Sigmoid colon (tissue), 6 donors: ENCODE measurements at regions not wholly inside any gene's neighbourhood (a gene's known extent, or its start where the extent isn't known, plus 50 kb on each side); places are given as distances from the start of the nearest gene placed in this dataset.
"Not testable (repeated sequence)": the region's sequence is repeated elsewhere in the genome, so short reads cannot be mapped to it uniquely, and the experiment has no call there.

Experiments used
- DNase-seq: peaks from one replicate; pipeline ENCODE4 v3.0.0-alpha.2; 2019
- H3K27ac ChIP-seq, 4 donors: fragments of 200-600 bp; sonication (generic); one replicate each; pipeline ENCODE4 v1.5.1; 2016 to 2019; ENCODE audit warnings: mild to moderate bottlenecking in 1 of 4
- H3K27me3 ChIP-seq, 3 donors: fragments of 200-600 bp; sonication (generic); one replicate each; pipeline ENCODE4 v1.5.1; 2019; ENCODE audit warnings: mild to moderate bottlenecking in 1 of 3
- H3K36me3 ChIP-seq, 4 donors: fragments of 200-600 bp; sonication (generic); one replicate each; pipeline ENCODE4 v1.5.1; 2016 to 2019
- H3K4me1 ChIP-seq, 4 donors: fragments of 200-600 bp; sonication (generic); one replicate each; pipeline ENCODE4 v1.5.1; 2017 to 2019
- H3K4me3 ChIP-seq, 4 donors: fragments of 200-600 bp; sonication (generic); one replicate each; pipeline ENCODE4 v1.5.1; 2017 to 2019; ENCODE audit warnings: mild to moderate bottlenecking in 2 of 4, moderate library complexity in 1 of 4
- H3K9me3 ChIP-seq, 4 donors: fragments of 200-600 bp in 3 of 4; sonication (generic) in 3 of 4; one replicate each; pipeline versions ENCODE4 v1.5.1 to v1.6.1; 2013 to 2019
- CTCF ChIP-seq, 4 experiments: fragments of 450-650 bp in 3 of 4; fragments of 200-600 bp in 1 of 4; IDR thresholded peaks; one replicate each; pipeline ENCODE4 v1.5.1; 2016 to 2019; ENCODE audit warnings: antibody characterized with exemption in 4 of 4, mild to moderate bottlenecking in 3 of 4, moderate library complexity in 2 of 4
- EP300 ChIP-seq, 4 donors: sonication (generic); formaldehyde crosslinking; IDR thresholded peaks; one replicate each; pipeline ENCODE4 v1.6.1; 2017; ENCODE audit warnings: antibody characterized with exemption in 4 of 4
- POLR2A ChIP-seq, 2 donors: fragments of 450-650 bp; IDR thresholded peaks; one replicate each; pipeline ENCODE4 v1.6.1; 2016; ENCODE audit warnings: antibody characterized with exemption in 2 of 2, mild to moderate bottlenecking in 2 of 2, moderate library complexity in 2 of 2
- POLR2AphosphoS5 ChIP-seq, 4 donors: sonication (generic); formaldehyde crosslinking; IDR thresholded peaks; one replicate each; pipeline ENCODE4 v1.6.1; 2017; ENCODE audit warnings: antibody characterized with exemption in 4 of 4
- WGBS, 2 donors: extraction: QIAGEN DNeasy Blood & Tissue Kit; methylation state at CpG; one replicate each; pipeline ENCODE4 v1.1.7; 2013; 5-methylcytosine and 5-hydroxymethylcytosine counted together
- intact Hi-C: fragments of 100-400 bp; cut with DNase I; formaldehyde crosslinking; loops from one replicate; pipeline ENCODE4 v1.15.1; 2023
- donor health status: healthy with polysubstance abuse.
- donor health status: healthy.

- no peak overlapping the region for H3K4me3 ChIP-seq
- no peaks in the 10 kb centered on the region for H3K4me1 ChIP-seq
- intact Hi-C loops = no loop called here
- H3K27ac ChIP-seq = no peak overlapping the region
- no peak for TF ChIP-seq POLR2A (IDR thresholded peaks at IDR 0.05)
- TF ChIP-seq CTCF (IDR thresholded peaks at IDR 0.05) = no peak
- no peak for TF ChIP-seq POLR2AphosphoS5 (IDR thresholded peaks at IDR 0.05)
- no peak for TF ChIP-seq EP300 (IDR thresholded peaks at IDR 0.05)
- no peaks in the 10 kb centered on the region for H3K36me3 ChIP-seq
- no peaks in the 10 kb centered on the region for H3K27me3 ChIP-seq
- no peak for DNase-seq
- no peaks in the 10 kb centered on the region for H3K9me3 ChIP-seq
- WGBS, 2 donors = 27 to 44% methylated on average over 5 of the region's 5 CpGs
These were observed 238.8 kb downstream of the DMAC1 start for GRCh38 chr9:7560669-7561305.

GRCh38 chr9:7554699-7555098 is 244.9 kb downstream of the DMAC1 start:
- Histone ChIP-seq H3K36me3 (no peaks in the 10 kb centered on the region), H3K27me3 (no peaks in the 10 kb centered on the region), H3K9me3 (no peaks in the 10 kb centered on the region), H3K4me3 (no peak overlapping the region), H3K27ac (no peak overlapping the region), H3K4me1 (no peaks in the 10 kb centered on the region)
- TF ChIP-seq CTCF (IDR thresholded peaks at IDR 0.05) = no peak
- 81 to 82% methylated on average over 2 of the region's 2 CpGs for WGBS, 2 donors
- intact Hi-C loops = no loop called here
- no peak for DNase-seq

DNA sequence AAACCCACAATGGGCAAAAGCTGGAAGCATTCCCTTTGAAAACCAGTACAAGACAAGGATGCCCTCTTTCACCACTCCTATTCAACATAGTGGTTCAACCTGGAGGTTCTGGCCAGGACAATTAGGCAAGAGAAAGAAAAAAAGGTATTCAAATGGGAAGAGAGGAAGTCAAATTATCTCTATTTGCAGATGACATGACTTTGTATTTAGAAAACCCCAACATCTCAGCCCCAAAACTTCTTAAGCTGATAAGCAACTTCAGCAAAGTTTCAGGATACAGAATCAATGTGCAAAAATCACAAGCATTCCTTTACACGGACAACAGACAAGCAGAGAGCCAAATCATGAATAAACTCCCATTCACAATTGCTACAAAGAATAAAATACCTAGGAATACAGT is 246.9 kb downstream of the DMAC1 start:
- WGBS, 2 donors = 73 to 88% methylated on average over 1 of the region's 1 CpG
- H3K9me3 ChIP-seq, H3K27me3 ChIP-seq, intact Hi-C loops, H3K4me1 ChIP-seq, H3K27ac ChIP-seq, DNase-seq, H3K4me3 ChIP-seq, H3K36me3 ChIP-seq: not testable (repeated sequence)

- TF ChIP-seq EP300 (IDR thresholded peaks at IDR 0.05) (no peak), POLR2AphosphoS5 (IDR thresholded peaks at IDR 0.05) (no peak), POLR2A (IDR thresholded peaks at IDR 0.05) (no peak), CTCF (IDR thresholded peaks at IDR 0.05) (no peak)
- Histone ChIP-seq H3K27me3 (no peaks in the 10 kb centered on the region), H3K27ac (no peak overlapping the region), H3K9me3 (no peaks in the 10 kb centered on the region), H3K36me3 (no peaks in the 10 kb centered on the region), H3K4me1 (no peaks in the 10 kb centered on the region), H3K4me3 (no peak overlapping the region)
- intact Hi-C loops = no loop called here
- 59 to 81% methylated on average over 3 of the region's 3 CpGs for WGBS, 2 donors
- DNase-seq = no peak
These were observed 250.3 kb downstream of the DMAC1 start for GRCh38 chr9:7549249-7549648.

GRCh38 chr9:7546261-7546660 is 253.3 kb downstream of the DMAC1 start:
- no peak for TF ChIP-seq POLR2AphosphoS5 (IDR thresholded peaks at IDR 0.05)
- TF ChIP-seq EP300 (IDR thresholded peaks at IDR 0.05) = no peak
- no peak for TF ChIP-seq CTCF (IDR thresholded peaks at IDR 0.05)
- no peak for TF ChIP-seq POLR2A (IDR thresholded peaks at IDR 0.05)
- H3K9me3 ChIP-seq = no peaks in the 10 kb centered on the region
- H3K36me3 ChIP-seq = no peaks in the 10 kb centered on the region
- H3K27me3 ChIP-seq = no peaks in the 10 kb centered on the region
- WGBS, 2 donors = 0 to 93% methylated on average over 1 of the region's 1 CpG
- H3K27ac ChIP-seq = no peak overlapping the region
- H3K4me1 ChIP-seq = no peaks in the 10 kb centered on the region
- no peak overlapping the region for H3K4me3 ChIP-seq
- intact Hi-C loops = no loop called here
- no peak for DNase-seq
